MM.1S (cell line): ENCODE measurements at regions not wholly inside any gene's neighbourhood (a gene's known extent, or its start where the extent isn't known, plus 50 kb on each side); places are given as distances from the start of the nearest gene placed in this dataset.

Source experiments
- DNase-seq: peaks from one replicate; pipeline ENCODE4 v3.0.0-alpha.2; 2015
- H2AFZ ChIP-seq: fragments of 300-600 bp; sonication (generic); 2 replicates; pipeline ENCODE4 v1.6.0; 2016; ENCODE audit warnings: antibody characterized with exemption, low read length
- H3F3A ChIP-seq: fragments of 300-600 bp; sonication (generic); 2 replicates; pipeline ENCODE4 v1.6.1; 2016; ENCODE audit warnings: mild to moderate bottlenecking, antibody characterized with exemption, low read length, moderate library complexity, mixed read lengths; ENCODE audit not compliant: insufficient read depth
- H3K27ac ChIP-seq: fragments of 300-600 bp; sonication (generic); 2 replicates; pipeline ENCODE4 v1.5.1; 2016; ENCODE audit warnings: mild to moderate bottlenecking, low read length
- H3K27me3 ChIP-seq: fragments of 300-600 bp; sonication (generic); replicated peaks from 2 replicates; pipeline ENCODE4 v1.6.0; 2016; ENCODE audit warnings: low read length; ENCODE audit not compliant: insufficient read depth
- H3K36me3 ChIP-seq: fragments of 300-600 bp; sonication (generic); replicated peaks from 2 replicates; pipeline ENCODE4 v1.6.1; 2016; ENCODE audit warnings: mild to moderate bottlenecking, low read length, mixed read lengths; ENCODE audit not compliant: insufficient read depth
- H3K4me1 ChIP-seq: fragments of 300-600 bp; sonication (generic); 2 replicates; pipeline ENCODE4 v1.6.1; 2016; ENCODE audit warnings: low read length, mixed read lengths
- H3K4me2 ChIP-seq: fragments of 300-600 bp; sonication (generic); 2 replicates; pipeline ENCODE4 v1.6.0; 2016; ENCODE audit warnings: low read depth, low read length
- H3K4me3 ChIP-seq: fragments of 300-600 bp; sonication (generic); 2 replicates; pipeline ENCODE4 v1.5.1; 2016; ENCODE audit warnings: low read length, mixed read lengths
- H3K79me2 ChIP-seq: fragments of 300-600 bp; sonication (generic); 2 replicates; pipeline ENCODE4 v1.6.1; 2016; ENCODE audit warnings: mixed run types, low read length, mixed read lengths
- H3K9ac ChIP-seq: fragments of 300-600 bp; sonication (generic); 2 replicates; pipeline ENCODE4 v1.6.1; 2016; ENCODE audit warnings: low read length, mixed read lengths
- H3K9me2 ChIP-seq: fragments of 300-600 bp; sonication (generic); replicated peaks from 2 replicates; pipeline ENCODE4 v1.6.1; 2016; ENCODE audit warnings: mild to moderate bottlenecking, low read length, mixed read lengths; ENCODE audit not compliant: insufficient read depth
- H3K9me3 ChIP-seq: fragments of 300-600 bp; sonication (generic); replicated peaks from 2 replicates; pipeline ENCODE4 v1.6.1; 2016; ENCODE audit warnings: mild to moderate bottlenecking, low read length, mixed read lengths; ENCODE audit not compliant: insufficient read depth
- H4K20me1 ChIP-seq: fragments of 300-600 bp; sonication (generic); 2 replicates; pipeline ENCODE4 v1.6.1; 2016; ENCODE audit warnings: mild to moderate bottlenecking, low read length, moderate library complexity, mixed read lengths; ENCODE audit not compliant: insufficient read depth
- CTCF ChIP-seq: fragments of 300-600 bp; sonication (generic); IDR thresholded peaks from 2 replicates; pipeline ENCODE4 v1.5.1; 2016; ENCODE audit warnings: antibody characterized with exemption, low read length, mixed read lengths
- EZH2 ChIP-seq: fragments of 300-600 bp; sonication (generic); optimal IDR thresholded peaks from 2 replicates; pipeline ENCODE3; 2017; ENCODE audit warnings: low read depth, mild to moderate bottlenecking, antibody characterized with exemption, low read length, mixed read lengths
- EZH2phosphoT487 ChIP-seq: fragments of 300-600 bp; sonication (generic); IDR thresholded peaks from 2 replicates; pipeline ENCODE4 v1.6.1; 2018; ENCODE audit warnings: antibody characterized with exemption, low read length

GRCh38 chr6:152836523-152836922, 85.9 kb downstream of the VIP start:
- DNase-seq: no peak
- no peaks in the 10 kb centered on the region for H3K4me1 ChIP-seq
- no peak overlapping the region for H2AFZ ChIP-seq
- no peak overlapping the region for H3K27ac ChIP-seq
- no peak overlapping the region for H3K4me2 ChIP-seq
- no peak overlapping the region for H3K4me3 ChIP-seq
- TF ChIP-seq EZH2phosphoT487: no peak
- TF ChIP-seq EZH2: no peak
- H3K79me2 ChIP-seq: no peaks in the 10 kb centered on the region
- no peaks in the 10 kb centered on the region for H3K9me2 ChIP-seq
- H3K9ac ChIP-seq: no peak overlapping the region
- no peaks in the 10 kb centered on the region for H3F3A ChIP-seq
- no peaks in the 10 kb centered on the region for H3K36me3 ChIP-seq
- no peaks in the 10 kb centered on the region for H3K9me3 ChIP-seq
- no peaks in the 10 kb centered on the region for H3K27me3 ChIP-seq
- H4K20me1 ChIP-seq: no peaks in the 10 kb centered on the region

- H3K9me2 ChIP-seq: no peaks in the 10 kb centered on the region
- no peaks in the 10 kb centered on the region for H4K20me1 ChIP-seq
- no peak overlapping the region for H2AFZ ChIP-seq
- no peak overlapping the region for H3K9ac ChIP-seq
- no peak for TF ChIP-seq EZH2
- TF ChIP-seq EZH2phosphoT487: no peak
- no peak for TF ChIP-seq CTCF
- no peaks in the 10 kb centered on the region for H3F3A ChIP-seq
- H3K4me2 ChIP-seq: no peak overlapping the region
- no peaks in the 10 kb centered on the region for H3K9me3 ChIP-seq
- DNase-seq: no peak
- no peak overlapping the region for H3K4me3 ChIP-seq
- no peak overlapping the region for H3K27ac ChIP-seq
- H3K36me3 ChIP-seq: no peaks in the 10 kb centered on the region
- no peaks in the 10 kb centered on the region for H3K79me2 ChIP-seq
- no peaks in the 10 kb centered on the region for H3K4me1 ChIP-seq
- H3K27me3 ChIP-seq: no peaks in the 10 kb centered on the region
These were observed 94.8 kb downstream of the VIP start for GRCh38 chr6:152845421-152845820.

- Histone ChIP-seq H3K27ac (no peak overlapping the region), H3F3A (no peaks in the 10 kb centered on the region), H3K4me1 (no peaks in the 10 kb centered on the region), H3K36me3 (no peaks in the 10 kb centered on the region), H3K9me2 (no peaks in the 10 kb centered on the region), H3K4me2 (no peak overlapping the region), H4K20me1 (no peaks in the 10 kb centered on the region), H3K4me3 (no peak overlapping the region), H3K79me2 (no peaks in the 10 kb centered on the region), H3K9ac (no peak overlapping the region), H2AFZ (no peak overlapping the region), H3K27me3 (no peaks in the 10 kb centered on the region), H3K9me3 (no peaks in the 10 kb centered on the region)
- TF ChIP-seq CTCF (no peak), EZH2phosphoT487 (no peak), EZH2 (no peak)
- no peak for DNase-seq
These were observed 96.2 kb downstream of the VIP start for GRCh38 chr6:152846825-152847224.

- Histone ChIP-seq H2AFZ (no peak overlapping the region), H3K79me2 (no peaks in the 10 kb centered on the region), H3K4me3 (no peak overlapping the region), H3K4me1 (no peaks in the 10 kb centered on the region), H3F3A (no peaks in the 10 kb centered on the region), H3K36me3 (no peaks in the 10 kb centered on the region), H3K9ac (no peak overlapping the region), H3K9me2 (no peaks in the 10 kb centered on the region), H3K4me2 (no peak overlapping the region), H3K27ac (no peak overlapping the region), H3K27me3 (no peaks in the 10 kb centered on the region), H3K9me3 (no peaks in the 10 kb centered on the region), H4K20me1 (no peaks in the 10 kb centered on the region)
- DNase-seq: no peak
- TF ChIP-seq EZH2phosphoT487 (no peak), EZH2 (no peak), CTCF (no peak)
These were observed 98.3 kb downstream of the VIP start for GRCh38 chr6:152848919-152849318.
